ENCODE measurements at regions not wholly inside any gene's neighbourhood (a gene's known extent, or its start where the extent isn't known, plus 50 kb on each side); places are given as distances from the start of the nearest gene placed in this dataset.
A peak's percentile ranks its signal among the peaks of the same experiment; 100 is the strongest.

- H3K23ac ChIP-seq (ENCODE audit: low read depth, low read length): 0 out of 2 replicates have a peak overlapping the region, but pooled peaks have one; percentile 10
- peak overlapping the region; percentile 65 for H4K91ac ChIP-seq (ENCODE audit: insufficient read depth, low read depth, low read length)
- H3K4me2 ChIP-seq (ENCODE audit: low read depth, low read length): no peak overlapping the region
- no peak overlapping the region for H2AK9ac ChIP-seq (replicated peaks; ENCODE audit: low read depth, low read length, poor library complexity)
- no CpG with 5 or more reads among the region's 4 CpGs for WGBS, 2 experiments (ENCODE audit: extremely low coverage in 2 of 2, insufficient read length in 1 of 2)
- peak overlapping the region; percentile 51; the same call in 1 of the 2 replicates for H2AK5ac ChIP-seq (ENCODE audit: low read depth, low read length)
- no peak overlapping the region for H3K9ac ChIP-seq (ENCODE audit: low read depth, low read length)
- H3K79me1 ChIP-seq (ENCODE audit: low read depth in 1 of 2, low read length in 2 of 2): no peaks in the 10 kb centered on the region
- no TSS peak for BruUV-seq (replicated peaks)
- ATAC-seq (ENCODE audit: low read depth) (peak; percentile 37), DNase-seq (no peak)
- no peak overlapping the region for H3K56ac ChIP-seq (ENCODE audit: extremely low read depth, insufficient read depth, low read length)
- H2AFZ ChIP-seq (replicated peaks; ENCODE audit: low read length, poor library complexity): peak overlapping the region; percentile 66
- H2BK20ac ChIP-seq (ENCODE audit: low read depth, low read length): peak overlapping the region; percentile 14; the same call in 1 of the 2 replicates
- peaks cover 2% of the 10 kb centered on the region; the same call in 1 of the 2 replicates for H3K27me3 ChIP-seq (ENCODE audit: control insufficient read depth, insufficient read depth, low read length)
- POLR2A ChIA-PET (ENCODE audit: unreplicated experiment): no interaction called here
- H4K8ac ChIP-seq (ENCODE audit: low read depth in 2 of 2, low read length in 2 of 2): no peak overlapping the region
- in situ Hi-C loops (cut with MboI; ENCODE audit: low sequenced_read_pairs): no loop called here
- H3K4me1 ChIP-seq (ENCODE audit: control insufficient read depth, insufficient read depth, low read length): peaks cover 2% of the 10 kb centered on the region
- no peaks in the 10 kb centered on the region; the same call in 1 of the 2 replicates for H3K9me1 ChIP-seq (ENCODE audit: insufficient read depth, low read length)
- TF ChIP-seq BHLHE40 (IDR thresholded peaks at IDR 0.05; ENCODE audit: low read depth, low read length) (no peak), RFX5 (IDR thresholded peaks at IDR 0.05; ENCODE audit: low read depth, low read length) (no peak), RAD21 (IDR thresholded peaks at IDR 0.05; ENCODE audit: low read length) (no peak), SMC3 (IDR thresholded peaks at IDR 0.05; ENCODE audit: low read depth, low read length) (no peak), MAZ (IDR thresholded peaks at IDR 0.05; ENCODE audit: borderline replicate concordance, low read depth, low read length) (no peak), USF2 (IDR thresholded peaks at IDR 0.05; ENCODE audit: low read depth, low read length) (no peak), FOS (IDR thresholded peaks at IDR 0.05; ENCODE audit: low read depth, low read length) (no peak), RCOR1 (IDR thresholded peaks at IDR 0.05; ENCODE audit: insufficient replicate concordance, low read length) (no peak), ELK1 (IDR thresholded peaks at IDR 0.05; ENCODE audit: borderline replicate concordance, low read depth, low read length) (no peak), CHD1 (IDR thresholded peaks at IDR 0.05; ENCODE audit: low read depth, low read length) (no peak), MAFK (IDR thresholded peaks at IDR 0.05; ENCODE audit: low read depth, low read length) (no peak), POLR2A (IDR thresholded peaks at IDR 0.05; ENCODE audit: low read depth, low read length) (no peak), CTCF (conservative IDR thresholded peaks at IDR 0.05; ENCODE audit: low read depth, low read length) (no peak), CEBPB (IDR thresholded peaks at IDR 0.05; ENCODE audit: low read depth, low read length) (no peak), NFE2L2 (IDR thresholded peaks at IDR 0.05; ENCODE audit: low read depth, low read length) (no peak), MXI1 (IDR thresholded peaks at IDR 0.05; ENCODE audit: borderline replicate concordance, low read depth, low read length) (no peak)
- peak overlapping the region; percentile 25; the same call in 1 of the 2 replicates for H3K14ac ChIP-seq (replicated peaks; ENCODE audit: low read depth, low read length)
- peak overlapping the region; percentile 15; the same call in 1 of the 2 replicates for H3K4ac ChIP-seq (ENCODE audit: low read depth, low read length)
- CTCF ChIA-PET: no interaction called here
- H3K36me3 ChIP-seq (ENCODE audit: control insufficient read depth, insufficient read depth, low read length): no peaks in the 10 kb centered on the region
- H3K4me3 ChIP-seq (ENCODE audit: insufficient read depth, low read depth, low read length): no peak overlapping the region
- H3K9me3 ChIP-seq (ENCODE audit: control insufficient read depth, insufficient read depth, low read length): peaks cover 2% of the 10 kb centered on the region
- no peak overlapping the region; the same call in 1 of the 2 replicates for H3K18ac ChIP-seq (ENCODE audit: low read depth, low read length)
- H2BK15ac ChIP-seq (ENCODE audit: low read depth, low read length): peak overlapping the region; percentile 13; the same call in 1 of the 3 replicates
- H2BK120ac ChIP-seq (ENCODE audit: low read depth, low read length): peak overlapping the region; percentile 71; the same call in 1 of the 2 replicates
- no peak overlapping the region; the same call in 1 of the 2 replicates for H4K5ac ChIP-seq (ENCODE audit: low read depth, low read length)
- H2BK5ac ChIP-seq (ENCODE audit: low read depth, low read length, poor library complexity, severe bottlenecking): peak overlapping the region; percentile 28
- H4K20me1 ChIP-seq (ENCODE audit: insufficient read depth, low read length): no peaks in the 10 kb centered on the region
- dilution Hi-C loops (cut with HindIII; ENCODE audit: low sequenced_read_pairs, unreplicated experiment): no loop called here
- no peak overlapping the region for H3K27ac ChIP-seq (ENCODE audit: insufficient read depth, low read length)
- intact Hi-C loops (cut with micrococcal nuclease): no loop called here
Observed at GRCh38 chr5:71925608-71926091, 181.6 kb upstream of the MAP1B start.

All from IMR-90 (cell line).